ENCODE measurements at regions not wholly inside any gene's neighbourhood (a gene's known extent, or its start where the extent isn't known, plus 50 kb on each side); places are given as distances from the start of the nearest gene placed in this dataset.

GRCh38 chr6:137744877-137745276 is 122.2 kb upstream of the TNFAIP3 start:
- no peak for DNase-seq

GRCh38 chr6:137745321-137745720 is 121.7 kb upstream of the TNFAIP3 start:
- Histone ChIP-seq H2AFZ (ENCODE audit: low read length) (no peak overlapping the region), H3K27ac (ENCODE audit: low read length) (no peak overlapping the region), H3K27me3 (replicated peaks; ENCODE audit: insufficient read depth, low read length) (no peaks in the 10 kb centered on the region), H3K4me2 (ENCODE audit: low read depth, low read length) (no peak overlapping the region), H3K9me3 (replicated peaks; ENCODE audit: insufficient read depth, low read length) (no peaks in the 10 kb centered on the region), H3K9me2 (replicated peaks; ENCODE audit: insufficient read depth, low read length) (no peaks in the 10 kb centered on the region), H3K36me3 (replicated peaks; ENCODE audit: insufficient read depth, low read length) (no peaks in the 10 kb centered on the region), H3K4me3 (ENCODE audit: low read length) (no peak overlapping the region), H3K4me1 (ENCODE audit: low read length) (peaks cover 12% of the 10 kb centered on the region; the same call in 1 of the 2 replicates), H3F3A (ENCODE audit: insufficient read depth, low read length) (no peaks in the 10 kb centered on the region), H3K9ac (ENCODE audit: low read length) (no peak overlapping the region), H3K79me2 (ENCODE audit: low read length) (no peaks in the 10 kb centered on the region), H4K20me1 (ENCODE audit: insufficient read depth, low read length) (no peaks in the 10 kb centered on the region)
- TF ChIP-seq EZH2phosphoT487 (IDR thresholded peaks at IDR 0.05; ENCODE audit: low read length) (no peak), EZH2 (optimal IDR thresholded peaks at IDR 0.05; ENCODE audit: low read depth, low read length) (no peak)
- DNase-seq: no peak

More at GRCh38 chr6:137744877-137745276, 122.2 kb upstream of the TNFAIP3 start:
- Histone ChIP-seq H3K27me3 (replicated peaks; ENCODE audit: insufficient read depth, low read length) (no peaks in the 10 kb centered on the region), H3K27ac (ENCODE audit: low read length) (no peak overlapping the region), H3K79me2 (ENCODE audit: low read length) (no peaks in the 10 kb centered on the region), H2AFZ (ENCODE audit: low read length) (no peak overlapping the region), H3K4me2 (ENCODE audit: low read depth, low read length) (no peak overlapping the region), H3K4me1 (ENCODE audit: low read length) (peaks cover 12% of the 10 kb centered on the region; the same call in 1 of the 2 replicates), H3K9me2 (replicated peaks; ENCODE audit: insufficient read depth, low read length) (no peaks in the 10 kb centered on the region), H3K9ac (ENCODE audit: low read length) (no peak overlapping the region), H3K36me3 (replicated peaks; ENCODE audit: insufficient read depth, low read length) (no peaks in the 10 kb centered on the region), H3K4me3 (ENCODE audit: low read length) (no peak overlapping the region), H3K9me3 (replicated peaks; ENCODE audit: insufficient read depth, low read length) (no peaks in the 10 kb centered on the region), H3F3A (ENCODE audit: insufficient read depth, low read length) (no peaks in the 10 kb centered on the region), H4K20me1 (ENCODE audit: insufficient read depth, low read length) (no peaks in the 10 kb centered on the region)
- no peak for TF ChIP-seq EZH2phosphoT487 (IDR thresholded peaks at IDR 0.05; ENCODE audit: low read length)
- no peak for TF ChIP-seq EZH2 (optimal IDR thresholded peaks at IDR 0.05; ENCODE audit: low read depth, low read length)
- no peak for TF ChIP-seq CTCF (IDR thresholded peaks at IDR 0.05; ENCODE audit: low read length)

GRCh38 chr6:137746264-137746663 is 120.8 kb upstream of the TNFAIP3 start:
- H2AFZ ChIP-seq (ENCODE audit: low read length): no peak overlapping the region
- H3K9ac ChIP-seq (ENCODE audit: low read length): no peak overlapping the region
- H3K4me1 ChIP-seq (ENCODE audit: low read length): peaks cover 12% of the 10 kb centered on the region
- no peaks in the 10 kb centered on the region for H3K36me3 ChIP-seq (replicated peaks; ENCODE audit: insufficient read depth, low read length)
- no peaks in the 10 kb centered on the region for H4K20me1 ChIP-seq (ENCODE audit: insufficient read depth, low read length)
- H3K9me3 ChIP-seq (replicated peaks; ENCODE audit: insufficient read depth, low read length): no peaks in the 10 kb centered on the region
- H3K4me2 ChIP-seq (ENCODE audit: low read depth, low read length): no peak overlapping the region
- H3K27me3 ChIP-seq (replicated peaks; ENCODE audit: insufficient read depth, low read length): no peaks in the 10 kb centered on the region
- no peak overlapping the region for H3K27ac ChIP-seq (ENCODE audit: low read length)
- H3K79me2 ChIP-seq (ENCODE audit: low read length): no peaks in the 10 kb centered on the region
- DNase-seq: no peak
- no peaks in the 10 kb centered on the region for H3K9me2 ChIP-seq (replicated peaks; ENCODE audit: insufficient read depth, low read length)
- H3K4me3 ChIP-seq (ENCODE audit: low read length): no peak overlapping the region
- no peak for TF ChIP-seq EZH2 (optimal IDR thresholded peaks at IDR 0.05; ENCODE audit: low read depth, low read length)
- TF ChIP-seq CTCF (IDR thresholded peaks at IDR 0.05; ENCODE audit: low read length): no peak
- H3F3A ChIP-seq (ENCODE audit: insufficient read depth, low read length): no peaks in the 10 kb centered on the region

GRCh38 chr6:137749696-137750211 is 117.3 kb upstream of the TNFAIP3 start:
- no peaks in the 10 kb centered on the region for H3K79me2 ChIP-seq (ENCODE audit: low read length)
- no peaks in the 10 kb centered on the region for H4K20me1 ChIP-seq (ENCODE audit: insufficient read depth, low read length)
- H3K4me2 ChIP-seq (ENCODE audit: low read depth, low read length): no peak overlapping the region
- H3K27me3 ChIP-seq (replicated peaks; ENCODE audit: insufficient read depth, low read length): no peaks in the 10 kb centered on the region
- no peaks in the 10 kb centered on the region for H3K9me2 ChIP-seq (replicated peaks; ENCODE audit: insufficient read depth, low read length)
- no peaks in the 10 kb centered on the region for H3K9me3 ChIP-seq (replicated peaks; ENCODE audit: insufficient read depth, low read length)
- H3K4me1 ChIP-seq (ENCODE audit: low read length): peaks cover 45% of the 10 kb centered on the region
- H3K36me3 ChIP-seq (replicated peaks; ENCODE audit: insufficient read depth, low read length): no peaks in the 10 kb centered on the region
- TF ChIP-seq EZH2 (optimal IDR thresholded peaks at IDR 0.05; ENCODE audit: low read depth, low read length): no peak
- H3K27ac ChIP-seq (ENCODE audit: low read length): no peak overlapping the region
- no peak overlapping the region for H2AFZ ChIP-seq (ENCODE audit: low read length)
- H3K9ac ChIP-seq (ENCODE audit: low read length): no peak overlapping the region
- DNase-seq: no peak
- H3K4me3 ChIP-seq (ENCODE audit: low read length): no peak overlapping the region
- peaks cover 7% of the 10 kb centered on the region for H3F3A ChIP-seq (ENCODE audit: insufficient read depth, low read length)
